GM18505 (cell line): ENCODE measurements at regions not wholly inside any gene's neighbourhood (a gene's known extent, or its start where the extent isn't known, plus 50 kb on each side); places are given as distances from the start of the nearest gene placed in this dataset.

ENCODE experiments used
- ATAC-seq: cut with Tn5 transposase; IDR thresholded peaks from one replicate; pipeline ENCODE4 v1.9.1; 2021; ENCODE audit not compliant: unreplicated experiment
- POLR2A ChIP-seq: IDR thresholded peaks from 4 replicates; pipeline ENCODE4 v1.6.1; 2011; ENCODE audit warnings: borderline replicate concordance; ENCODE audit not compliant: insufficient read depth, insufficient read length; ENCODE audit errors: extremely low read depth

GRCh38 chr13:85742355-85742754, 56.9 kb downstream of the SLITRK6 start:
- no peak for ATAC-seq
- TF ChIP-seq POLR2A, result no peak

GRCh38 chr13:85741017-85741416, 58.2 kb downstream of the SLITRK6 start:
- no peak for TF ChIP-seq POLR2A
- no peak for ATAC-seq

- no peak for TF ChIP-seq POLR2A
- no peak for ATAC-seq
These were observed 60.4 kb downstream of the SLITRK6 start for GRCh38 chr13:85738696-85739320.

GRCh38 chr13:85737952-85738351, 61.3 kb downstream of the SLITRK6 start:
- no peak for TF ChIP-seq POLR2A
- ATAC-seq, result no peak

- no peak for ATAC-seq
- no peak for TF ChIP-seq POLR2A
These were observed 69.9 kb downstream of the SLITRK6 start for GRCh38 chr13:85729296-85729695.

GRCh38 chr13:85728811-85729210, 70.4 kb downstream of the SLITRK6 start:
- no peak for ATAC-seq
- TF ChIP-seq POLR2A, result no peak

- no peak for ATAC-seq
- no peak for TF ChIP-seq POLR2A
These were observed 73.8 kb downstream of the SLITRK6 start for GRCh38 chr13:85725433-85725832.

GRCh38 chr13:85724546-85725432, 74.4 kb downstream of the SLITRK6 start:
- ATAC-seq, result no peak

GRCh38 chr13:85719749-85720148, 79.5 kb downstream of the SLITRK6 start:
- ATAC-seq, result no peak

More at GRCh38 chr13:85724546-85725432, 74.4 kb downstream of the SLITRK6 start:
- TF ChIP-seq POLR2A, result no peak

GRCh38 chr13:85717921-85718320, 81.3 kb downstream of the SLITRK6 start:
- no peak for ATAC-seq
- no peak for TF ChIP-seq POLR2A

More at GRCh38 chr13:85719749-85720148, 79.5 kb downstream of the SLITRK6 start:
- TF ChIP-seq POLR2A, result no peak

GRCh38 chr13:85710545-85710944, 88.7 kb downstream of the SLITRK6 start:
- TF ChIP-seq POLR2A, result no peak
- no peak for ATAC-seq

- no peak for TF ChIP-seq POLR2A
- ATAC-seq, result no peak
These were observed 89.5 kb downstream of the SLITRK6 start for GRCh38 chr13:85709721-85710120.

- ATAC-seq, result no peak
- TF ChIP-seq POLR2A, result no peak
These were observed 90.1 kb downstream of the SLITRK6 start for GRCh38 chr13:85709072-85709471.

- no peak for ATAC-seq
- TF ChIP-seq POLR2A, result no peak
These were observed 98.3 kb downstream of the SLITRK6 start for GRCh38 chr13:85700906-85701305.
